ENCODE measurements at regions not wholly inside any gene's neighbourhood (a gene's known extent, or its start where the extent isn't known, plus 50 kb on each side); places are given as distances from the start of the nearest gene placed in this dataset.
A peak's percentile ranks its signal among the peaks of the same experiment; 100 is the strongest.

GRCh38 chr16:31711344-31711845 lies 162.2 kb upstream of the ZNF267 start:
- in situ Hi-C loops (cut with HindIII; ENCODE audit: low sequenced_read_pairs), result no loop called here
- no peak for DNase-seq (ENCODE audit: low read depth)
- no peak overlapping the region for H3K4me3 ChIP-seq (ENCODE audit: low read depth, low read length)
- no peak for TF ChIP-seq CTCF (IDR thresholded peaks at IDR 0.05; ENCODE audit: low read depth, low read length, missing control alignments)

- DNase-seq (ENCODE audit: low read depth), result no peak
- H3K4me3 ChIP-seq (ENCODE audit: low read depth, low read length), result no peak overlapping the region
- in situ Hi-C loops (cut with HindIII; ENCODE audit: low sequenced_read_pairs), result no loop called here
- TF ChIP-seq CTCF (IDR thresholded peaks at IDR 0.05; ENCODE audit: low read depth, low read length, missing control alignments), result no peak
Measured at GRCh38 chr16:31712064-31712540, 161.5 kb upstream of the ZNF267 start.

- no peak for TF ChIP-seq CTCF (IDR thresholded peaks at IDR 0.05; ENCODE audit: low read depth, low read length, missing control alignments)
- DNase-seq (ENCODE audit: low read depth), result peak; percentile 86
- in situ Hi-C loops (cut with HindIII; ENCODE audit: low sequenced_read_pairs), result no loop called here
- H3K4me3 ChIP-seq (ENCODE audit: low read depth, low read length), result peak overlapping the region; percentile 99
Measured at GRCh38 chr16:31713071-31713944, 160.3 kb upstream of the ZNF267 start.

- in situ Hi-C loops (cut with HindIII; ENCODE audit: low sequenced_read_pairs), result no loop called here
- TF ChIP-seq CTCF (IDR thresholded peaks at IDR 0.05; ENCODE audit: low read depth, low read length, missing control alignments), result peak; percentile 12
- no peak for DNase-seq (ENCODE audit: low read depth)
- peak overlapping the region; percentile 99 for H3K4me3 ChIP-seq (ENCODE audit: low read depth, low read length)
Measured at GRCh38 chr16:31713945-31714902, 159.4 kb upstream of the ZNF267 start.

- H3K4me3 ChIP-seq (ENCODE audit: low read depth, low read length), result no peak overlapping the region
- in situ Hi-C loops (cut with HindIII; ENCODE audit: low sequenced_read_pairs), result no loop called here
- DNase-seq (ENCODE audit: low read depth), result no peak
- TF ChIP-seq CTCF (IDR thresholded peaks at IDR 0.05; ENCODE audit: low read depth, low read length, missing control alignments), result no peak
Measured at GRCh38 chr16:31714903-31715504, 158.6 kb upstream of the ZNF267 start.

- H3K4me3 ChIP-seq (ENCODE audit: low read depth, low read length), result no peak overlapping the region
- TF ChIP-seq CTCF (IDR thresholded peaks at IDR 0.05; ENCODE audit: low read depth, low read length, missing control alignments), result no peak
- in situ Hi-C loops (cut with HindIII; ENCODE audit: low sequenced_read_pairs), result no loop called here
- DNase-seq (ENCODE audit: low read depth), result no peak
Measured at GRCh38 chr16:31715915-31716314, 157.7 kb upstream of the ZNF267 start.
